Stomach smooth muscle (tissue), 2 donors: ENCODE measurements at regions not wholly inside any gene's neighbourhood (a gene's known extent, or its start where the extent isn't known, plus 50 kb on each side); places are given as distances from the start of the nearest gene placed in this dataset.

Experiments
- H3K27ac ChIP-seq: one replicate; pipeline ENCODE4 v1.7.0; 2013; ENCODE audit warnings: mild to moderate bottlenecking, low read length, inconsistent platforms
- H3K27me3 ChIP-seq, 2 donors: one replicate each; pipeline ENCODE4 v1.7.0; 2013; ENCODE audit warnings: low read length in 2 of 2; ENCODE audit not compliant: insufficient read depth in 2 of 2, control insufficient read depth in 1 of 2
- H3K36me3 ChIP-seq, 2 donors: one replicate each; pipeline ENCODE4 v1.7.0; 2013; ENCODE audit warnings: low read length in 2 of 2; ENCODE audit not compliant: control insufficient read depth in 2 of 2, insufficient read depth in 2 of 2
- H3K4me1 ChIP-seq: one replicate; pipeline ENCODE4 v1.7.0; 2013; ENCODE audit warnings: low read length; ENCODE audit not compliant: control insufficient read depth, insufficient read depth
- H3K4me3 ChIP-seq, 2 donors: one replicate each; pipeline ENCODE4 v1.7.0; 2013; ENCODE audit warnings: low read length in 2 of 2
- H3K9ac ChIP-seq, 2 donors: one replicate each; pipeline ENCODE4 v1.7.0; 2013; ENCODE audit warnings: low read length in 2 of 2, mild to moderate bottlenecking in 1 of 2
- H3K9me3 ChIP-seq, 2 donors: one replicate each; pipeline ENCODE4 v1.7.0; 2013; ENCODE audit warnings: low read length in 2 of 2; ENCODE audit not compliant: control insufficient read depth in 2 of 2
- donor health status: healthy.
- donor health status: Pancreatic carcinoma.

DNA sequence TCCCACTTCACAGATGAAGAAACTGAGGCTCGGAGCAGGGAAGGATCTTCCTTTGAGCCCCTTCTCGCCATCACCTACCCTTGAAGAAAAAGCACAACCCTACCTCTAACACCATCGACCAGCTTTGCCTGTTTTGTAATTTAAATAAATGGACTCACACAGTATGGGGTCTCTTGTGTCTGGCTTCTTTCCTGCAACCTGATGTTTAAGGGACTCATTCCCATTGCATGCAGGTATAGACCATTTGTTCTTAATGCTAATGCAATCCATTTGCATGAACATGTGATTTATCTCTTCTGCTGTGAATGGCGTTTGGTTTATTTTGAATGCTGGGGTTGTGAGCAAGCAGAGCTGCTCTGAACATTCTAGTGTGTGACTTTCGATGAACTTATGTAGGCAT lies 150.8 kb upstream of the FOXF1 start:
- Histone ChIP-seq H3K9ac (no peak overlapping the region), H3K27me3 (peaks cover 0 to 3% of the 10 kb centered on the region in 2 donors), H3K4me1 (peaks cover 14% of the 10 kb centered on the region), H3K27ac (no peak overlapping the region), H3K36me3 (no peaks in the 10 kb centered on the region), H3K9me3 (peaks cover 2 to 6% of the 10 kb centered on the region in 2 donors), H3K4me3 (no peak overlapping the region)

- Histone ChIP-seq H3K4me3 (no peak overlapping the region), H3K36me3 (no peaks in the 10 kb centered on the region), H3K9me3 (no peaks in the 10 kb centered on the region), H3K4me1 (peaks cover 33% of the 10 kb centered on the region), H3K27me3 (peaks cover 0 to 3% of the 10 kb centered on the region in 2 donors), H3K9ac (peak overlapping the region in 1 of 2 donors; percentile 63), H3K27ac (peak overlapping the region; percentile 92)
Observed at GRCh38 chr16:86362155-86362849, 148.0 kb upstream of the FOXF1 start.

GRCh38 chr16:86363057-86363490 lies 147.3 kb upstream of the FOXF1 start:
- Histone ChIP-seq H3K27me3 (peaks cover 0 to 3% of the 10 kb centered on the region in 2 donors), H3K4me1 (peaks cover 40% of the 10 kb centered on the region), H3K36me3 (no peaks in the 10 kb centered on the region), H3K27ac (peak overlapping the region; percentile 92), H3K9ac (peak overlapping the region in 1 of 2 donors; percentile 63), H3K9me3 (no peaks in the 10 kb centered on the region), H3K4me3 (no peak overlapping the region)

GRCh38 chr16:86363836-86364618 lies 146.3 kb upstream of the FOXF1 start:
- Histone ChIP-seq H3K9me3 (no peaks in the 10 kb centered on the region), H3K4me1 (peaks cover 40% of the 10 kb centered on the region), H3K36me3 (no peaks in the 10 kb centered on the region), H3K27me3 (peaks cover 0 to 2% of the 10 kb centered on the region in 2 donors), H3K4me3 (peak overlapping the region; percentile 25 to 47), H3K27ac (peak overlapping the region; percentile 92), H3K9ac (peak overlapping the region; percentile 21 to 63)

- Histone ChIP-seq H3K27ac (peak overlapping the region; percentile 92), H3K27me3 (no peaks in the 10 kb centered on the region), H3K9ac (peak overlapping the region; percentile 21 to 52), H3K9me3 (no peaks in the 10 kb centered on the region), H3K4me3 (peak overlapping the region; percentile 25 to 47), H3K36me3 (no peaks in the 10 kb centered on the region), H3K4me1 (peaks cover 40% of the 10 kb centered on the region)
Observed at GRCh38 chr16:86364653-86365380, 145.5 kb upstream of the FOXF1 start.

DNA sequence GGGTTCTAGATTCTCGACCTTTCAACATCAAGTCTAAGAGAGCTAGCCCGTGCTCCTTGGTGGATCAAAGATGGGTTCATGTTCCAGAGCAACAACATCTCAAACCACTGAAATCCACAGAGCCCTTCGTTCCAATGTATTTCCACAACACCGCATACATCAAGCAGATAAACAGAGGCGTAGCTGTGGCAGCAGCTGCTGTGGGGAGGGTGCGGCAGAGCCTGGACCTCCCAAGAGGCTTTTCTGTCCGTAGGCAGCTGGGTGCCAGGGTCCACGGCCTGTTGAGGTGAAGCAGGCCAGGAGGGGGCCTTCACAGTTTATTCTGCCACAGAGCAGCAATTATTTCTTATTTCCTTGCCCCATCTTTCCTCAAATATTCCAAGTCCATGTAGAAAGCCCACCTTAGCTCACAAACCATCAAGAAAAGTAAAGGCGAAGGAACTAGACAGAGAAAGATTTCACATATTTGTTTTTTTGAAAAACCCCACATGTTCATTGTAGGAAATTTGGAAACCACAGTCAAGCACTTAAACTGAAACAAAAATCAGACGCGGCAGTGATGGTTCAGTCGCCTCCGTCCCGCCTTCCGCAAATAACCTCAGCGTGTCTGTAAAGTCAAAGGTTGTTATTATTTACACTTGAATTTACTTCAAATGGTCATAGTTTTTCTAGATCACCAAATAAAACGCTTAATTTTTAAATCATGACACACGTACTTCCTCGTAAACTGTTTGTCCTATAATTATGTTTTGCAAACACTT lies 144.6 kb upstream of the FOXF1 start:
- Histone ChIP-seq H3K4me1 (peaks cover 40% of the 10 kb centered on the region), H3K27ac (peak overlapping the region; percentile 92), H3K9ac (peak overlapping the region; percentile 21 to 52), H3K4me3 (peak overlapping the region; percentile 3 to 35), H3K9me3 (no peaks in the 10 kb centered on the region), H3K36me3 (no peaks in the 10 kb centered on the region), H3K27me3 (no peaks in the 10 kb centered on the region)

DNA sequence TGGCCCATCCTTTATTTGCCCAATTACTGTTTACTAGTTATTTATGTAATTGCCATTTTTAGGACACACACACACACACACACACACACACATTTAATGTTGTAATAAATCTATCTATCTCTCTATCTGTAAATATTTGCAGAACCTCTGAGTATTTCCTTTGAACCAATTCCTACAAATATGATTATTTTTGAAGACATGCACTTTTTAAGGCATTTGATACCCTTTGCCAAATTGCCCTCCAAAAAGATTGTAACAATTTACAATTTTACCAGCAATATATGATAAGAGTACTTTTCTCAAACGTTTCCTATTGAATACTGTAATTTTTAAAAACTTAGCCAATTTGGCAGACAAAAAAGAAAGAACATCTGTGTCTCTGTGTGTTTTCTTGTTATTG lies 143.8 kb upstream of the FOXF1 start:
- Histone ChIP-seq H3K27ac (peak overlapping the region; percentile 92), H3K4me1 (peaks cover 40% of the 10 kb centered on the region), H3K36me3 (no peaks in the 10 kb centered on the region), H3K27me3 (no peaks in the 10 kb centered on the region), H3K4me3 (no peak overlapping the region), H3K9ac (peak overlapping the region in 1 of 2 donors; percentile 2), H3K9me3 (no peaks in the 10 kb centered on the region)

DNA sequence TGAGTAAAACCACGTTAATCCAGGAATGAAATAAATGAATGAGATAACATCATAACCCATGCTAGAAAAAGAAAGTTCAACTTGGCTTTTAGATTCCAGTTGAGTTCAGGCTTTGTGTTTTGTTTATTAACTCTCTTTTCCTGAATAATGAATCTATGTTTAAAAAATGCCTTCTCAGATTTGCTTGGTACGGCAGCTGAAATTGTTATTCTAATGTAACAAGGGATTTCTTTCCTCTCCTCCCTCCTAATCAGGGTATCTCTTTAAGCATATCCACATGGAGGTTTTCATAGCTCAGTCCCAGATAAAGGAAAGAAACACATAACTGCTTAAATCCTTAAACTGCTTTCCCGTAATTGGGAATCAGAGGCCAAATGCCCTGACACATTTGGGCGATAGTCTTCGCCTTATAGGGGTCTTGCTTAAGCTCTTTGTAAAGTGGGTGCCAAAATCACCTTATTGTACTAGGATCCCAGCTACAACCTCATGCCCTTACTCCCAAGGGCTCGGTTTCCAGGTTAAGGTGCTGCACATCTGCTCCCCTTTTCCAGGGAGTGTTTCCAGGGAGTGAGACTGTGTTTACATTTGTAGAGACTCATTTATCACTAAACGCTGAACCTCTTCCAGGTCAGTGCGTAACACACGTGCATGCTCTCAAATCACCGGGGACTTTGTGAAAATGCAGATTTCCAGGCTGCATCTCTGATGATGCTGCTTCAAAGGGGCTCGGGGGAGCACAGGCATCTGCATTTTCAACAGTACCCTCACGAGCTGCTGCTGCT lies 142.8 kb upstream of the FOXF1 start:
- H3K4me3 ChIP-seq = no peak overlapping the region
- no peaks in the 10 kb centered on the region for H3K27me3 ChIP-seq
- peak overlapping the region; percentile 2 to 36 for H3K9ac ChIP-seq
- H3K9me3 ChIP-seq = no peaks in the 10 kb centered on the region
- H3K36me3 ChIP-seq = no peaks in the 10 kb centered on the region
- H3K27ac ChIP-seq = peak overlapping the region; percentile 92
- H3K4me1 ChIP-seq = peaks cover 39% of the 10 kb centered on the region

GRCh38 chr16:86368261-86368660 lies 142.1 kb upstream of the FOXF1 start:
- no peaks in the 10 kb centered on the region for H3K9me3 ChIP-seq
- peak overlapping the region; percentile 92 for H3K27ac ChIP-seq
- H3K4me3 ChIP-seq = no peak overlapping the region
- H3K4me1 ChIP-seq = peaks cover 33% of the 10 kb centered on the region
- no peaks in the 10 kb centered on the region for H3K36me3 ChIP-seq
- H3K27me3 ChIP-seq = no peaks in the 10 kb centered on the region
- H3K9ac ChIP-seq = no peak overlapping the region
